HG03469 (cell line): ENCODE measurements at regions not wholly inside any gene's neighbourhood (a gene's known extent, or its start where the extent isn't known, plus 50 kb on each side); places are given as distances from the start of the nearest gene placed in this dataset.

Experiments used
- ATAC-seq: cut with Tn5 transposase; IDR thresholded peaks from one replicate; pipeline ENCODE4 v1.9.1; 2021; ENCODE audit warnings: mild to moderate bottlenecking, moderate library complexity, moderate number of reproducible peaks; ENCODE audit not compliant: unreplicated experiment

GRCh38 chr2:71939588-71940535 lies 207.8 kb downstream of the CYP26B1 start:
- no peak for ATAC-seq

GRCh38 chr2:71938659-71939587 lies 208.7 kb downstream of the CYP26B1 start:
- ATAC-seq, result no peak

GRCh38 chr2:71938108-71938507 lies 209.6 kb downstream of the CYP26B1 start:
- no peak for ATAC-seq

GRCh38 chr2:71937396-71937795 lies 210.3 kb downstream of the CYP26B1 start:
- no peak for ATAC-seq

GRCh38 chr2:71936076-71937030 lies 211.3 kb downstream of the CYP26B1 start:
- no peak for ATAC-seq

- ATAC-seq, result no peak
Measured at GRCh38 chr2:71935262-71935848, 212.3 kb downstream of the CYP26B1 start.

GRCh38 chr2:71934595-71935261 lies 212.9 kb downstream of the CYP26B1 start:
- no peak for ATAC-seq

GRCh38 chr2:71934320-71934593 lies 213.4 kb downstream of the CYP26B1 start:
- no peak for ATAC-seq

GRCh38 chr2:71933467-71934319 lies 214.0 kb downstream of the CYP26B1 start:
- no peak for ATAC-seq

- ATAC-seq, result no peak
Measured at GRCh38 chr2:71932780-71933466, 214.7 kb downstream of the CYP26B1 start.

- no peak for ATAC-seq
Measured at GRCh38 chr2:71932037-71932779, 215.5 kb downstream of the CYP26B1 start.

- ATAC-seq, result no peak
Measured at GRCh38 chr2:71930049-71930681, 217.5 kb downstream of the CYP26B1 start.

GRCh38 chr2:71929482-71929772 lies 218.2 kb downstream of the CYP26B1 start:
- no peak for ATAC-seq

GRCh38 chr2:71928734-71929481 lies 218.8 kb downstream of the CYP26B1 start:
- no peak for ATAC-seq

GRCh38 chr2:71927757-71928715 lies 219.6 kb downstream of the CYP26B1 start:
- no peak for ATAC-seq
